22Rv1 (cell line): ENCODE measurements at regions not wholly inside any gene's neighbourhood (a gene's known extent, or its start where the extent isn't known, plus 50 kb on each side); places are given as distances from the start of the nearest gene placed in this dataset.

ENCODE experiments used
- ZFX ChIP-seq: fragments of 450-650 bp; IDR thresholded peaks from 2 replicates; pipeline ENCODE4 v1.6.1; 2017; ENCODE audit warnings: antibody characterized with exemption, borderline replicate concordance
- TF ChIP-seq, protein P1 (sequence below): fragments of 450-650 bp; IDR thresholded peaks from 2 replicates; pipeline ENCODE4 v1.5.1; 2017; ENCODE audit warnings: mild to moderate bottlenecking

DNA sequence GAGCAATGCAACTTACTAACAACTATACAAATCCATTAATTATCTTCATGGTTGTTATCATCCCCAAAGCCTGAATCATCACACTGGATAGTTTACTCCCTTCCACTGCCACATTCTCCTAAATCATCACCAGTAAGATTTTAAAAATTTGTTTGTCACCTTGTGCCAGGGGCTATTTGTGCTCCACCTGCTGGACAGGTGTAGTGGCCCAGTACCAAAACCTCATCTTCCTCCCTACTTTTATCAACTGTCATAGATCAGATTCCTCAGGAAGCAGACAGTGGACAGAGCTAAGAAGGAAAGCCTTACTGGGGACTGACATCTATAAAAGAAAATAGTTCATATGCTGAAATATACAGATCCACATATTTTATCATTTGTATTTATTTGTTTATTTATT, 280.4 kb downstream of the CDH11 start:
- TF ChIP-seq, protein P1, sequence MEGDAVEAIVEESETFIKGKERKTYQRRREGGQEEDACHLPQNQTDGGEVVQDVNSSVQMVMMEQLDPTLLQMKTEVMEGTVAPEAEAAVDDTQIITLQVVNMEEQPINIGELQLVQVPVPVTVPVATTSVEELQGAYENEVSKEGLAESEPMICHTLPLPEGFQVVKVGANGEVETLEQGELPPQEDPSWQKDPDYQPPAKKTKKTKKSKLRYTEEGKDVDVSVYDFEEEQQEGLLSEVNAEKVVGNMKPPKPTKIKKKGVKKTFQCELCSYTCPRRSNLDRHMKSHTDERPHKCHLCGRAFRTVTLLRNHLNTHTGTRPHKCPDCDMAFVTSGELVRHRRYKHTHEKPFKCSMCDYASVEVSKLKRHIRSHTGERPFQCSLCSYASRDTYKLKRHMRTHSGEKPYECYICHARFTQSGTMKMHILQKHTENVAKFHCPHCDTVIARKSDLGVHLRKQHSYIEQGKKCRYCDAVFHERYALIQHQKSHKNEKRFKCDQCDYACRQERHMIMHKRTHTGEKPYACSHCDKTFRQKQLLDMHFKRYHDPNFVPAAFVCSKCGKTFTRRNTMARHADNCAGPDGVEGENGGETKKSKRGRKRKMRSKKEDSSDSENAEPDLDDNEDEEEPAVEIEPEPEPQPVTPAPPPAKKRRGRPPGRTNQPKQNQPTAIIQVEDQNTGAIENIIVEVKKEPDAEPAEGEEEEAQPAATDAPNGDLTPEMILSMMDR, result peak; percentile 11; the same call in 1 of the 2 replicates
- no peak for TF ChIP-seq ZFX
